ENCODE measurements at regions not wholly inside any gene's neighbourhood (a gene's known extent, or its start where the extent isn't known, plus 50 kb on each side); places are given as distances from the start of the nearest gene placed in this dataset.
A peak's percentile ranks its signal among the peaks of the same experiment; 100 is the strongest.

DNA sequence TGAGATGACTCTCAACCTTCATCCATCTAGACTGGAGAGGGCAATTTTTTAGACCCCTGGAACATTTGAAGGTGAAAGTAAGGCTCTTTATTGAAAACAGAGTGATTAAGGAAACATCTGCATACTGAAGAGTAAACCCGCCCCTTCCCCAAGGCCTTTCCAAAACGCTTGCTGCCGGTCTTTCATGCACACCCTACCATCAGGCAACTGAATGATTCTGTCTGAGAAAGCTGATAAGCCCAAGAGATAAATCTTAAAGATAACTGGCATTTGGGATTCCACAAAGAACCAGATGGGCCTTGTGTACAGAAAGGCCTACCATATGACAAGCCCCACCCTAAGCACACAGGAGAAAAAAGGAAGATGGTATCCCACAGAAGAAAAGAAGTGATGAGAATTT is 54.4 kb upstream of the PIK3R1 start:
- DNase-seq (ENCODE audit: low read depth): no peak

DNA sequence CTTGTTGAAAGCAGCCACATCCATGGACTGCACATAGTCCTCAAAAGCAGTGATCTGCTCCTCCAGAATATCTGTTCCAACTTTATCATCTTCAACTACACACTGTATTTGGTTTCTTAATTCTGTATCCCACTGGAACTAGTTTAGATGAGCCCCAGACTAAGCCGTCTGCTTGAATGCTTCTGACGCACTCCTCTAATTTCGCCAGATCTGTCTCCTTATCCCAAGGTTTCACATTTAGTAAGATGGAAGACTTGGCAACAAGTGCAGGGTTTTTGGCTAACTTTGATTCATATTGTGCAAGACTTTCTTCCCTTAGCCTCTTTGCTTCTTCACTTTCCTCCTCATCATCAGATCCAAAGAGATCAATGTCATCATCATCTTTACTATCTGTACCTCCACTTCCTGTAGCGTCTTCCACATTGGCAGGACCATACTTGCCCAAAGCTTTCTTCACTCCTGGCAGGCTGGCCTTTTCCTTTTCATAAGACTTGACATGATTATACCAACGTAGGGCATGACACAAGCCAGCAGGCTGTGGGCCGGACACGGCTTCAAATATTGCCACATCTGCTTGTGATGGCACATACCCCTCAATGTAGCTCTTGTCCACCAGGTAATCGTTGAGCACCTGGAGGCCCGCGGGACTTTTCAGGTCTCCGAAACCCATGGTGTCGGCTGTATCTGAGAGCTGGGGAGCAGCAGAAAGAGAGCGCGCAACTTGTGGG is 56.2 kb upstream of the PIK3R1 start:
- DNase-seq (ENCODE audit: low read depth): no peak

- DNase-seq (ENCODE audit: low read depth): no peak
Observed at GRCh38 chr5:68155940-68156339, 59.6 kb upstream of the PIK3R1 start.

GRCh38 chr5:68154119-68154857 is 61.3 kb upstream of the PIK3R1 start:
- DNase-seq (ENCODE audit: low read depth): no peak

GRCh38 chr5:68151812-68152211 is 63.7 kb upstream of the PIK3R1 start:
- no peak for DNase-seq (ENCODE audit: low read depth)

DNA sequence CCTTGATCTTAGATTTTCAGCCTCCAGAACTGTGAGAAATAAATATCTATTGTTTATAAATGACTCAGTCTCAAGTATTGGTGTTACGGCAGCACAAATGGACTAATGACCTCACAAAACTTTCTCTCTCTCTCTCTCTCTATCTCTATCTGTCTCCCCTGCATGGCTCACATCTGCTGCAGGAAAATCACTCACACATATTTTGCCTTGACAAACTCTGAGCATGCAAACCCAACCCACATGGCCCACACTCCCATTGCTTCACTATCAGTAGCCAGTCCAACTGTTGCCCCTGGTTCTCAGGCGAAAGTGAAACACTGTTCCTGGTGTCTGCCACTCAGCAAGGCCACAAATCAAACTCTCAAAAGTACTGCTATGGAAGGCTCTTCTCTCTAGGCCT is 66.4 kb upstream of the PIK3R1 start:
- peak; percentile 47 for DNase-seq (ENCODE audit: low read depth)

DNA sequence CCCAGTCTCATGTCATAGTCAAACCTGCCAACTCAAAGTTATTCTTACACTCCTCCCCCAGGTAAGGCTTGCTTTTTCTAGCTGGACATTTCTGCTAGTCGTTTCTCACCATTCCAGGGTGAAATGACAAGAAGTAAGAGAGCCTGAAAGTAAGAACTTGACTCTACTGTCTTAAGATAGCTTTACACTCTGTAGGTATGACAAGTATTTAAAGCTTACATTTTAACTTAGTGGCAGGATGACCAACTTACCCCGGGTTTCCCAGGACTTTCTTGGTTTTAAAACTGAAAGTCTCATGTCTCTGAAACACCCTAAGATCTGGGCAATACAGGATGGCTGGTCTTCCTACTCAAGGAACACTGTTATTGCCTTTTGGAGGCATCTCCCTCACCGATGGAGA is 67.5 kb upstream of the PIK3R1 start:
- no peak for DNase-seq (ENCODE audit: low read depth)

GRCh38 chr5:68147659-68148058 is 67.9 kb upstream of the PIK3R1 start:
- DNase-seq (ENCODE audit: low read depth): no peak

GRCh38 chr5:68141494-68141893 is 74.1 kb upstream of the PIK3R1 start:
- peak; percentile 67 for DNase-seq (ENCODE audit: low read depth)

DNA sequence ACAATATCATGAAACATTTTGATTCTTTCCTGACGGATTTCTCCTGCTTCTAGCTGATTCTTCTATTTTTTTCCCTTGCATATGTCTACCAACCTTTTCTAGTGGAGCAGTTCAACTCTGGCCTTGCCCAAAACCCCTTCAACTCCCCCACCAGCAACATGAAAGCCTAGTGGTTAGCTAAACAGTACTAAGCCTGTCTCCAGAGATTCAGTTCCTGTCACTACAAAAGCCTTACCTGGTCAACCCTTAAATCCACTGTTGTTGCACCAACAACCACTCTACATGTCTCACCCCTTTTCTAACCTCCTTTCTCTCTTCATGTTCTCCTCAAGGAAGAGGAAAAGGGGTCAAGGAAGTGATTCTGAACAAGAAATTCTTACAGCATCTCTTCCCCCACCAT is 74.8 kb upstream of the PIK3R1 start:
- DNase-seq (ENCODE audit: low read depth): no peak

GRCh38 chr5:68139611-68140441 is 75.7 kb upstream of the PIK3R1 start:
- DNase-seq (ENCODE audit: low read depth): no peak

- DNase-seq (ENCODE audit: low read depth): no peak
Observed at GRCh38 chr5:68137511-68138140, 77.9 kb upstream of the PIK3R1 start.

- DNase-seq (ENCODE audit: low read depth): no peak
Observed at GRCh38 chr5:68134669-68135313, 80.8 kb upstream of the PIK3R1 start.

- no peak for DNase-seq (ENCODE audit: low read depth)
Observed at GRCh38 chr5:68134033-68134668, 81.4 kb upstream of the PIK3R1 start.

DNA sequence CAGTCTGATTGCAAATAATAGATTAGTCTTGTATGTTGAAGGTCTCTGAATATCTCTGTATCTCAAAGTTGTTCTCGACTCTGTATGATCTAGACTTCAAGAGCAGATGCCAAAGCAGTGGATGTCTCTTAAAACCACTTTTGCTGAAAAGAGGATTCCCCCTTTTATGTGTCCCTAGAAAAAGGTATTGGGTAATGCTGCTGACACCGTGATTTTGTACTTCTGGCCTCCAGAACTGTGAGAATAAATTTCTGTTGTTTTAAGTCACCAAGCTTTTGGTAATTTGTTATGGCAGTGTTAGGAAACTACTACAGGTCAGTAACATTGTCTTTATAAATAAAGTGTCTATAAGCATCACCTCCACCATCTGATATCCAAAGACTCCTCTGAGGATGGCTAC is 85.3 kb upstream of the PIK3R1 start:
- no peak for DNase-seq (ENCODE audit: low read depth)

DNA sequence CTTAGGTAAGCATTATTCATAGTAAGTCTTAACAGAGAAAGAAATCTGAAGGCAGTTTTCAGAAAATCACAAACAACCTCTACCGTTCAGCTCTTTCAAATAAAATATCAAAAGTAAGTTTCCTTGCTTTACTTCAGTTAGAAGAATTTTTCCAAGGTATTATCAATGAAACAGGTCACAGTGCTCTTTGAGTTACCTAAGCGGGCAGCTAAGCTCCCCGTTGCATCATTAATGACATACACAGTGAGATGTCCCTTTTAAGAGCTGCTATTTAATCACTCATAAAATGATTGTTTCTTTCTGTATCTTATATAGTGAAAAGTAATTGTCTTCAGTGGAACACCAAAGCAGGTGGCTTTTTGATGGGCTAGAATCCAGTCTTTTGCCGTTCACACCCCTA is 86.2 kb upstream of the PIK3R1 start:
- DNase-seq (ENCODE audit: low read depth): no peak

DNA sequence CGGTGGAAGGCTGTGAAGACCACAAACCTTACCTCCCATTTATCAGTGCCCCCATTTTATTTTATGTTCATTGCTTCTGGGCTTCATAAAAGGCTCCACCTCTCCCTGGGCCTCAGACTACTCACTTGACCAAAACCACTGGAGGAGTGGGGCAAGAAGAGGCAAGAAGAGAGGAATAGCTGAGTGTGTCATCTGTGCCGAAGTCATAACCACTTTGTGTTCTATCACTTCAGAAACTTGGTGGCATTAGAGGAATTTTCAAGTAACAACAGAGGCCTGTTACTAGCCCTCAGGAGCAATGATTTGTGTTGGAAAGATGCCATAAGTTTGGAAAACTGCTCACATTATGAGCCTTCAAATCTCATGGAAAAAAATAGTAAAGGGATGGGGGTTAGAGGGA is 88.7 kb upstream of the PIK3R1 start:
- DNase-seq (ENCODE audit: low read depth): no peak

GRCh38 chr5:68122439-68123328 is 92.9 kb upstream of the PIK3R1 start:
- no peak for DNase-seq (ENCODE audit: low read depth)

- no peak for DNase-seq (ENCODE audit: low read depth)
Observed at GRCh38 chr5:68116868-68117411, 98.6 kb upstream of the PIK3R1 start.

- DNase-seq (ENCODE audit: low read depth): no peak
Observed at GRCh38 chr5:68116408-68116807, 99.1 kb upstream of the PIK3R1 start.
